Small intestine (tissue), 7 donors: ENCODE measurements at regions not wholly inside any gene's neighbourhood (a gene's known extent, or its start where the extent isn't known, plus 50 kb on each side); places are given as distances from the start of the nearest gene placed in this dataset.

ENCODE experiments used
- DNase-seq, 2 donors: peaks; one replicate each; pipeline versions ENCODE4 v3.0.0 to v3.0.0-alpha.2; 2013
- FAIRE-seq: peaks from 2 replicates; lab custom pipeline; 2012; peaks lifted over from hg19 to GRCh38; lab: Jason Lieb, UNC
- H3K27ac ChIP-seq, 3 donors: one replicate each; pipeline ENCODE4 v1.5.1; 2013; ENCODE audit warnings: low read length in 2 of 3, mild to moderate bottlenecking in 2 of 3, control low read depth in 1 of 3, inconsistent platforms in 1 of 3, low read depth in 1 of 3, moderate library complexity in 1 of 3
- H3K27me3 ChIP-seq, 3 donors: one replicate each; pipeline ENCODE4 v1.6.1; 2013; ENCODE audit warnings: low read length in 3 of 3, inconsistent platforms in 1 of 3; ENCODE audit not compliant: control insufficient read depth in 3 of 3, insufficient read depth in 3 of 3
- H3K36me3 ChIP-seq, 3 donors: one replicate each; pipeline ENCODE4 v1.6.1; 2013; ENCODE audit warnings: low read length in 3 of 3, inconsistent platforms in 1 of 3, low read depth in 1 of 3, mild to moderate bottlenecking in 1 of 3, moderate library complexity in 1 of 3; ENCODE audit not compliant: control insufficient read depth in 3 of 3, insufficient read depth in 2 of 3
- H3K4me1 ChIP-seq, 3 donors: one replicate each; pipeline ENCODE4 v1.6.1; 2013; ENCODE audit warnings: low read length in 2 of 3, inconsistent platforms in 1 of 3, low read depth in 1 of 3, mild to moderate bottlenecking in 1 of 3, moderate library complexity in 1 of 3; ENCODE audit not compliant: control insufficient read depth in 3 of 3, insufficient read depth in 2 of 3
- H3K4me3 ChIP-seq, 3 donors: one replicate each; pipeline ENCODE4 v1.5.1; 2013; ENCODE audit warnings: low read length in 3 of 3, control low read depth in 1 of 3, inconsistent platforms in 1 of 3, low read depth in 1 of 3, mild to moderate bottlenecking in 1 of 3, moderate library complexity in 1 of 3
- H3K9me3 ChIP-seq, 2 donors: one replicate each; pipeline ENCODE4 v1.6.1; 2013; ENCODE audit warnings: low read depth in 1 of 2, low read length in 1 of 2; ENCODE audit not compliant: control insufficient read depth in 2 of 2, insufficient read depth in 1 of 2
- WGBS, 3 donors: extraction: QIAGEN DNeasy Blood & Tissue Kit; methylation state at CpG; one replicate each; pipeline ENCODE4 v1.1.7; 2013; 5-methylcytosine and 5-hydroxymethylcytosine counted together
- donor health status: healthy with polysubstance abuse.
- donor health status: control.
- donor health status: control.
- donor health status: Bipolar disorder and iron deficiency.
- donor health status: healthy.

DNA sequence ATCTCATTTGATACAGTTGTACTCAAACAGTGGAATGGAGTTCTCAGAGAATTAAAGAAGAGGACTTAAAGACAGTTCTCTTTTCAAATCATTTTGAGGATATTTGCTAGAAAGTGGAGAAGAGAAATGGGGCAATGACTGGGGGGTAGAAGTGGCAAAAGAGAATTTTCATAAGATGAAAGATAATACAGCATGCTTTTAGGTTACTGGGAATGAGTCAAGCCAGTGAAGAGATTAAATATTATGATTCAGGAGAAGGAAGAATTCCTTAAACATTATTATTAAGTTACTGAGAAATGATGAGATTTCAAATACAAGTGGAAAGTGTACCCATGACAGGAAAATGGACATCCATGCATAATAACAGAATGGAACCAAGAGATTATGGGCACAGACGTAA is 219.0 kb upstream of the DKK2 start:
- no peak for DNase-seq
- H3K27me3 ChIP-seq = no peaks in the 10 kb centered on the region
- no peak overlapping the region for H3K4me3 ChIP-seq
- no peaks in the 10 kb centered on the region for H3K9me3 ChIP-seq
- no peak for FAIRE-seq
- H3K4me1 ChIP-seq = no peaks in the 10 kb centered on the region
- WGBS, 3 donors = 75 to 78% (median 76%) methylated on average over 1 of the region's 1 CpG
- H3K36me3 ChIP-seq = no peaks in the 10 kb centered on the region
- H3K27ac ChIP-seq = no peak overlapping the region

DNA sequence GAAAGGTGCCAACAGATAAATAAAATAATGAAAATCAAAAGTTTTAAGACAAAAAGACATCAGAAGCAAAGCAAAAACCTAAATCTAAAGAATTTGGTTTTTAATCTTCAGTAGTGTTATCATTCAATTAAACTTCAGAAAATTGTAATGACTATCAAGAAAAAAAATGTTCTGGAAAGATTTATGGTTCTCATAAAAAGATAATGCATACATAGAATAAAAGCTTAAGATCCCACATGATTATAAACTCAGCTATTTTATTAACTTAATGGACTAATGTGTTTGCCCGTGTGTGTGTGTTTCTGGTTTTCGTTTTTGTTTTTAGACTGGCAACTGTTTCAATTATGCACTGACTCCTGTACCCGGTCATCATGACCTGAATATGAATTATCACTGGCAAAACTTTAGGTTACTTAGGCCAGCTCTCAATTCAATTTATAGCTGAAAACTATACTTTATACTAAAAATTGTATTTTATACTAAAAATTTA is 217.5 kb upstream of the DKK2 start:
- no peaks in the 10 kb centered on the region for H3K27me3 ChIP-seq
- FAIRE-seq = no peak
- WGBS, 3 donors = 48 to 74% (median 68%) methylated on average over 3 of the region's 3 CpGs
- no peaks in the 10 kb centered on the region for H3K9me3 ChIP-seq
- no peak for DNase-seq
- no peak overlapping the region for H3K4me3 ChIP-seq
- H3K27ac ChIP-seq = no peak overlapping the region
- no peaks in the 10 kb centered on the region for H3K36me3 ChIP-seq
- H3K4me1 ChIP-seq = no peaks in the 10 kb centered on the region

DNA sequence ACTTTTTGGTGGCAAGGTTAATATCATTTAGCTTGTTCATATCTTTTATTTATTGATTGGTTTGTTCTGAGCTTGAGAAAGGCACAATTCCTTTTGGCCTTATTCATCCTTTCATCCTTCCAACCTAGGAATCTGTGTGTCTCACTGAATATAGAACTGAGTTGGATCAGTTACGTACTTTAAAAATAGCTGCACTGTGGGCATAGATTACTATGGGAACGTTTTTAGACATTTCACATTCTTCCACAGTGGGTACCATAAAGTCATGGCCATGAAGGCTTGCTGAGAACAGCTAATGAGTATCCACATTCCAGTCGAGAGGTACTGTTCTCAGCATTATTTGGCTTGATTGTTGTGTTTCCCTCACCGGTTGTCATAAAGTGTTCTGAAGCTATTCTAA is 217.0 kb upstream of the DKK2 start:
- no peaks in the 10 kb centered on the region for H3K27me3 ChIP-seq
- H3K9me3 ChIP-seq = no peaks in the 10 kb centered on the region
- no peaks in the 10 kb centered on the region for H3K4me1 ChIP-seq
- DNase-seq (no peak), FAIRE-seq (no peak)
- 53 to 64% (median 58%) methylated on average over 4 of the region's 4 CpGs for WGBS, 3 donors
- H3K36me3 ChIP-seq = no peaks in the 10 kb centered on the region
- no peak overlapping the region for H3K4me3 ChIP-seq
- no peak overlapping the region for H3K27ac ChIP-seq

DNA sequence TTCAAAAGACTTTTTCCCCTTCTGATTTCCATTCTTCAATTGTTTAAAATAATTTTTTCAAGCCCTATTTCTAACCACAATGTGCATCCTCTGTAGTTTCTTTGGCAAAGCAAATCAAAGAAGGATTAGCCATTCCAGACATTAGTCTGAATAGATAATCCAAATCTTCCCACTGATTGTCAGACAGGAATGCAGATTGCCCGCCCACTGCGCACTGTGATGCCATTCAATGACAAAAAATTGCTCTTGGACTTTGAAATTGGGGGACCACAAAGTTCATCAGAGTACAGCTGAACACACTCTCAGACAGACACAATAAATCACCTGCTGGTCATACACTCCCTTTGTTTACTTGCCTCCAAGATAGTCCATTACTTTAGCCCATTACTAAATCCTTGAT is 216.5 kb upstream of the DKK2 start:
- Histone ChIP-seq H3K27me3 (no peaks in the 10 kb centered on the region), H3K9me3 (no peaks in the 10 kb centered on the region), H3K4me3 (no peak overlapping the region), H3K4me1 (no peaks in the 10 kb centered on the region), H3K36me3 (no peaks in the 10 kb centered on the region), H3K27ac (no peak overlapping the region)
- WGBS, 3 donors = 41 to 63% (median 48%) methylated on average over 2 of the region's 2 CpGs
- FAIRE-seq = no peak
- no peak for DNase-seq

DNA sequence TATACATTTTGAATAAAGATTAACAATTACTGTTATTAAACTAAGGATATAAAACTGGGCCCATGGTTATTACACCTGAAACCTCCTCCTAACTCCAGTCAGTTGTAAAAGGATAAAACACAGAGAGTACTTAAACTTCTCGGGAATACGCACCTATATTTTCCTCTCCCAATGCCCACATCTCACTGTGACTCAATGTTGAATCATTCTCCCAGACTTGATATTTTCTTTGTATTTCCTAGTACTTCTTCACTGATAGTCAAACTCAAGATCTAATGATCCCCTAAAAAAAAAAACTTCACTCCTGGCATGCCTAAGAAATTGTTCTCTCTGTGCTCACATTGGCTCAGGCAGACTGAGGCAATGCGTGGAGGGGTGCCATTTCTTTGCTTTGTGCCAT is 212.5 kb upstream of the DKK2 start:
- Histone ChIP-seq H3K27me3 (no peaks in the 10 kb centered on the region), H3K4me3 (no peak overlapping the region), H3K4me1 (no peaks in the 10 kb centered on the region), H3K9me3 (no peaks in the 10 kb centered on the region), H3K27ac (no peak overlapping the region), H3K36me3 (no peaks in the 10 kb centered on the region)
- 61 to 65% (median 64%) methylated on average over 3 of the region's 3 CpGs for WGBS, 3 donors
- FAIRE-seq (no peak), DNase-seq (no peak)

DNA sequence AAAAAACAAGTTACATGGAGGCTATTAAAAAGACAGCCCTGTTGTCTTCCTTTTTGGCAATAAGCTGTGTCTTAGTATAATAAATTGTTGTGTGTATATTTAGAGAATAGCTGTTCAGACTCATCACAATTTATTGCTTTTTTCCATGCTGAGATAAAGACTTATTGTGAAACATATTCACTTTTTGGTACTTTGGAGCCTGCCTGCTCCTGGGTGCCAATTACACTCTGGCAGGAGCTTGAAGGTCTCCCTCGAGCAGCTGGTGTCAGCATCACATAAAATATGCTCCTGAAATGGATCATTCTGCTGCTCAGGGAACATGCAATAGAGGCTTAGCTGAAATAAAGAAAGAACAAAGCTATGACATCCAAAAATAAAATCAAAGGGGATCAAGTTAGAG is 211.6 kb upstream of the DKK2 start:
- H3K9me3 ChIP-seq = no peaks in the 10 kb centered on the region
- no peaks in the 10 kb centered on the region for H3K36me3 ChIP-seq
- no peaks in the 10 kb centered on the region for H3K4me1 ChIP-seq
- H3K27ac ChIP-seq = no peak overlapping the region
- H3K4me3 ChIP-seq = no peak overlapping the region
- no peaks in the 10 kb centered on the region for H3K27me3 ChIP-seq
- FAIRE-seq (no peak), DNase-seq (no peak)
- WGBS, 3 donors = 3 to 14% (median 7%) methylated on average over 1 of the region's 1 CpG

DNA sequence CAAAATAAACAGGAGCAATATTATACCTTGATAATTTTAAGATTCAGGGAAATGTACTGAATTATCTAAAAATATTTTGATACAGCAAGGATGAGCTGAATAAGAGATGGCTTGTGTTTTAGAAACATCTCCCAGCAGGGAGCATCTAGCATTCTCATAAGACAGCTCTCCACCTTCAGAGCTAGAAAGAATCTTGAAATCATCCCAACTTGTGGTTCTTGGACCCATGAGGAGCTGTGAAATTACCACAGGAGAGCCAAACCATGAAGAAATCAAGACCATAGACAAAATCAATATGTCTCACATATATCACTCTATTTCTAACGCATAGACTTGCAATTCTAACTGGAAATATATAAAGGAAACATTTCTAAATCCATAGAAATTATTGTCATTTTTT is 210.6 kb upstream of the DKK2 start:
- no peaks in the 10 kb centered on the region for H3K9me3 ChIP-seq
- no peak overlapping the region for H3K4me3 ChIP-seq
- H3K4me1 ChIP-seq = no peaks in the 10 kb centered on the region
- H3K27ac ChIP-seq = no peak overlapping the region
- no peaks in the 10 kb centered on the region for H3K27me3 ChIP-seq
- FAIRE-seq (no peak), DNase-seq (no peak)
- no peaks in the 10 kb centered on the region for H3K36me3 ChIP-seq
- 86 to 93% (median 90%) methylated on average over 1 of the region's 1 CpG for WGBS, 3 donors

DNA sequence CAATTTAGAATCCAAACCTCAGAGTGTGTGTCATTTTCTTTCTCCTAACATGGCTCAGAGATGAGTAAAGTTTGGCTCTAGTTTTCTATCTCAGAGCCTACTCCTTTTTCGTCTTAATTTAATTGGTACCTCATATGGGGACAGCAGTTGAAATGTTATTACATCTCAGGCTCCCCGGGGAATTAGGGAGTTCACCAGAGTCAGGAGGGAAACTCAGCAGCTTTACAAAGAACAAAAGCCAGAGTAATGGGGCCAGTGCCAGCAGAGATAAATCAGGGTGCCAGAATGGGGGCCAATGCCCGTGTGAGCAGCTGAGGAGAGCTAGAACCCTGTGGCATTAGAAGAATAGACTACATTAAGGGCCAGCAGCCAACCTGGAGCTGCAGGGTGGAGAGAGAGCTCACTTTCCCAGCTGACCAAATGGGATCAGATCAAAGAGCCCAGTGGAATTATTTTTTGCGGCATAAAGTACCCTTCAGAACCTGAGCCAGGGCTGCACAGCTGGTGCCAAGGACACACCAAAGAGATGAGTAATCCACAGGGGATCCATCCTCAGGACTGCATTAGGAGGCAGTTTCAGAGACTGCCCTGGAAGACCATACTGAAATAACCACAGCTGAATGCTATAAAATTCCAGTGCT is 207.1 kb upstream of the DKK2 start:
- no peak for DNase-seq
- H3K27ac ChIP-seq = no peak overlapping the region
- no peak for FAIRE-seq
- H3K27me3 ChIP-seq = no peaks in the 10 kb centered on the region
- H3K4me3 ChIP-seq = no peak overlapping the region
- WGBS, 3 donors = 64 to 72% (median 67%) methylated on average over 4 of the region's 4 CpGs
- no peaks in the 10 kb centered on the region for H3K9me3 ChIP-seq
- no peaks in the 10 kb centered on the region for H3K4me1 ChIP-seq
- H3K36me3 ChIP-seq = no peaks in the 10 kb centered on the region

DNA sequence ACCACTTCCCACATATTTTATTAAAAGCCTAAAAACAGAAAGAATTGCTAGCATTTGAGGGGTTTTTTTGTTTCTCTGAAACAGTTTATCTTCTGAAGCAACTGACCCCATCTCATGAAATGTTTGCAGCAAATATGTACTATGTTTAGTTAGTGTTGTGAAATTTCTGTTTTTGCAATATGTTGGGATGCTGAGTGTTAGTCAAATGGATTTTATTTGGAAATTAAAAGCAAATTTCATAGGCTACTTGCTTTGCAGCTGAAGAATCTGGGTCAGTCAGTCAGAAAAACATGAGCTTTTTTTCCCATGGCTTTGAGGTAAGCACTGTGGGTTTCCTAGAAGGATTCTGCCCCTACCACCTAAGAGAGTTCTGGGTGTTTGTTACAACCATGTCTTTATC is 184.9 kb upstream of the DKK2 start:
- no peaks in the 10 kb centered on the region for H3K4me1 ChIP-seq
- H3K27ac ChIP-seq = no peak overlapping the region
- H3K4me3 ChIP-seq = no peak overlapping the region
- H3K27me3 ChIP-seq = peaks cover 0 to 1% (median 0%) of the 10 kb centered on the region in 3 donors
- FAIRE-seq (no peak), DNase-seq (no peak)
- no peaks in the 10 kb centered on the region for H3K9me3 ChIP-seq
- H3K36me3 ChIP-seq = no peaks in the 10 kb centered on the region
